Panc1 (cell line): ENCODE measurements at regions not wholly inside any gene's neighbourhood (a gene's known extent, or its start where the extent isn't known, plus 50 kb on each side); places are given as distances from the start of the nearest gene placed in this dataset.

Experiments
- ATAC-seq: fragments of 200-7000 bp; cut with Tn5 transposase; 2 replicates; pipeline ENCODE4 v1.9.1; 2020; ENCODE audit warnings: mild to moderate bottlenecking, moderate library complexity
- BruUV-seq: library from RNA; stranded (reverse); fragments of 400-500 nt; replicated peaks from 2 replicates; lab custom pipeline; 2021; lab: Mats Ljungman, UMichigan
- CTCF ChIA-PET: fragments of 300-600 bp; sonication (Branson Sonifier 250); formaldehyde crosslinking; loops from one replicate; lab custom pipeline; 2022; ENCODE audit warnings: antibody characterized with exemption; lab: Charles Lee
- POLR2A ChIA-PET: fragments of 300-600 bp; sonication (Branson Sonifier 250); formaldehyde crosslinking; loops from one replicate; lab custom pipeline; 2022; ENCODE audit warnings: antibody characterized with exemption; lab: Charles Lee
- DNase-seq: peaks from one replicate; pipeline ENCODE4 v3.0.0-alpha.2; 2010; ENCODE audit warnings: low read depth, low spot score
- H3K27ac ChIP-seq: 2 replicates; pipeline ENCODE4 v1.5.1; 2011; ENCODE audit warnings: mild to moderate bottlenecking, low read length, inconsistent platforms
- H3K27me3 ChIP-seq: fragments of 200-500 bp; sonication (Bioruptor generic); 2 replicates; pipeline ENCODE4 v1.6.0; 2014; ENCODE audit warnings: low read length, inconsistent platforms; ENCODE audit not compliant: control insufficient read depth, insufficient read depth
- H3K36me3 ChIP-seq: fragments of 200-500 bp; sonication (Bioruptor generic); 2 replicates; pipeline ENCODE4 v1.5.1; 2014; ENCODE audit warnings: inconsistent platforms, mild to moderate bottlenecking, low read length, moderate library complexity; ENCODE audit not compliant: control insufficient read depth, insufficient read depth
- H3K4me1 ChIP-seq: 2 replicates; pipeline ENCODE4 v1.5.1; 2011; ENCODE audit warnings: inconsistent platforms, mild to moderate bottlenecking, low read length, moderate library complexity; ENCODE audit not compliant: control insufficient read depth, insufficient read depth
- H3K4me3 ChIP-seq, 2 experiments: 2 replicates each; pipeline ENCODE4 v1.5.1; 2011 to 2012; ENCODE audit warnings: low read depth in 2 of 2, low read length in 2 of 2, mild to moderate bottlenecking in 2 of 2, inconsistent platforms in 1 of 2, moderate library complexity in 1 of 2
- H3K9me3 ChIP-seq: fragments of 200-500 bp; sonication (Bioruptor generic); 2 replicates; pipeline ENCODE4 v1.5.1; 2014; ENCODE audit warnings: low read depth, mild to moderate bottlenecking, inconsistent platforms, low read length, moderate library complexity; ENCODE audit not compliant: control insufficient read depth, insufficient read depth
- POLR2AphosphoS5 ChIP-seq: IDR thresholded peaks from 2 replicates; pipeline ENCODE4 v1.6.1; 2012; ENCODE audit warnings: mild to moderate bottlenecking, low read depth, low read length, moderate library complexity
- SIN3A ChIP-seq: IDR thresholded peaks from 2 replicates; pipeline ENCODE4 v1.6.1; 2012; ENCODE audit warnings: low read depth, mild to moderate bottlenecking, low read length, moderate library complexity, borderline replicate concordance; ENCODE audit not compliant: insufficient read depth
- TCF7L2 ChIP-seq: IDR thresholded peaks from 2 replicates; pipeline ENCODE4 v1.6.1; 2011; ENCODE audit warnings: mild to moderate bottlenecking, low read depth, low read length, inconsistent platforms
- in situ Hi-C: cut with HindIII; loops from 2 replicates; pipeline ENCODE4 v1.10.0; 2016; ENCODE audit warnings: low sequenced_read_pairs, low pct_unique_long_range_greater_than_20kb
- intact Hi-C: fragments of 100-400 bp; cut with micrococcal nuclease; formaldehyde crosslinking; loops from one replicate; pipeline ENCODE4 v1.10.0; 2022; ENCODE audit not compliant: unreplicated experiment
- TF ChIP-seq, protein P1 (sequence below): fragments of 450-650 bp; IDR thresholded peaks from 2 replicates; pipeline ENCODE4 v1.5.1; 2017; ENCODE audit warnings: mild to moderate bottlenecking
- TF ChIP-seq, protein P2 (sequence below), 2 experiments: IDR thresholded peaks; 2 replicates each; pipeline ENCODE4 v1.6.1; 2011 to 2012; ENCODE audit warnings: low read depth in 2 of 2, control low read depth in 1 of 2, low read length in 1 of 2, mild to moderate bottlenecking in 1 of 2, moderate library complexity in 1 of 2; ENCODE audit not compliant: insufficient read depth in 1 of 2

DNA sequence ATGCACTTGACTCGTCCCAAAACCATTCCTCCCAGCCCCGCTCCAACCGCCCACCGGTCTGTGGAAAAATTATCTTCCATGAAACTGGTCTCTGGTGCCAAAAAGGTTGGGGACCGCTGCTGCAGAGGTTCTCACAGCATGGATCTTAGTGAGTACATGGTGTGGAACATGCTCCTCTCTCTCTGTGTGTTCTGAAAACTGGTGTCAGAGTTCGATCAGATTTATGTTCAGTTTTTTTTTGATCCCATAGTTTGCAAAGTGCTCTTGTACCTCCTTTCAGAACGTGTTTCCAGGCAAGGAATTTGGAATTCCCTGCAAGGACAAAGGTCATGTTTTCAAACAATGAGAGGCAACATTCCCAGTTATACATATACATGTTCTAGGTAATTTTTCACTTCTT lies 61.2 kb upstream of the FAM171A1 start:
- no TSS peak for BruUV-seq
- Histone ChIP-seq H3K27ac (no peak overlapping the region), H3K4me1 (no peaks in the 10 kb centered on the region), H3K36me3 (no peaks in the 10 kb centered on the region), H3K4me3 (no peak overlapping the region), H3K9me3 (no peaks in the 10 kb centered on the region), H3K27me3 (no peaks in the 10 kb centered on the region)
- DNase-seq (no peak), ATAC-seq (no peak)
- TF ChIP-seq SIN3A (no peak), TCF7L2 (no peak), POLR2AphosphoS5 (no peak)
- TF ChIP-seq, protein P1, sequence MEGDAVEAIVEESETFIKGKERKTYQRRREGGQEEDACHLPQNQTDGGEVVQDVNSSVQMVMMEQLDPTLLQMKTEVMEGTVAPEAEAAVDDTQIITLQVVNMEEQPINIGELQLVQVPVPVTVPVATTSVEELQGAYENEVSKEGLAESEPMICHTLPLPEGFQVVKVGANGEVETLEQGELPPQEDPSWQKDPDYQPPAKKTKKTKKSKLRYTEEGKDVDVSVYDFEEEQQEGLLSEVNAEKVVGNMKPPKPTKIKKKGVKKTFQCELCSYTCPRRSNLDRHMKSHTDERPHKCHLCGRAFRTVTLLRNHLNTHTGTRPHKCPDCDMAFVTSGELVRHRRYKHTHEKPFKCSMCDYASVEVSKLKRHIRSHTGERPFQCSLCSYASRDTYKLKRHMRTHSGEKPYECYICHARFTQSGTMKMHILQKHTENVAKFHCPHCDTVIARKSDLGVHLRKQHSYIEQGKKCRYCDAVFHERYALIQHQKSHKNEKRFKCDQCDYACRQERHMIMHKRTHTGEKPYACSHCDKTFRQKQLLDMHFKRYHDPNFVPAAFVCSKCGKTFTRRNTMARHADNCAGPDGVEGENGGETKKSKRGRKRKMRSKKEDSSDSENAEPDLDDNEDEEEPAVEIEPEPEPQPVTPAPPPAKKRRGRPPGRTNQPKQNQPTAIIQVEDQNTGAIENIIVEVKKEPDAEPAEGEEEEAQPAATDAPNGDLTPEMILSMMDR = no peak
- TF ChIP-seq, protein P2, sequence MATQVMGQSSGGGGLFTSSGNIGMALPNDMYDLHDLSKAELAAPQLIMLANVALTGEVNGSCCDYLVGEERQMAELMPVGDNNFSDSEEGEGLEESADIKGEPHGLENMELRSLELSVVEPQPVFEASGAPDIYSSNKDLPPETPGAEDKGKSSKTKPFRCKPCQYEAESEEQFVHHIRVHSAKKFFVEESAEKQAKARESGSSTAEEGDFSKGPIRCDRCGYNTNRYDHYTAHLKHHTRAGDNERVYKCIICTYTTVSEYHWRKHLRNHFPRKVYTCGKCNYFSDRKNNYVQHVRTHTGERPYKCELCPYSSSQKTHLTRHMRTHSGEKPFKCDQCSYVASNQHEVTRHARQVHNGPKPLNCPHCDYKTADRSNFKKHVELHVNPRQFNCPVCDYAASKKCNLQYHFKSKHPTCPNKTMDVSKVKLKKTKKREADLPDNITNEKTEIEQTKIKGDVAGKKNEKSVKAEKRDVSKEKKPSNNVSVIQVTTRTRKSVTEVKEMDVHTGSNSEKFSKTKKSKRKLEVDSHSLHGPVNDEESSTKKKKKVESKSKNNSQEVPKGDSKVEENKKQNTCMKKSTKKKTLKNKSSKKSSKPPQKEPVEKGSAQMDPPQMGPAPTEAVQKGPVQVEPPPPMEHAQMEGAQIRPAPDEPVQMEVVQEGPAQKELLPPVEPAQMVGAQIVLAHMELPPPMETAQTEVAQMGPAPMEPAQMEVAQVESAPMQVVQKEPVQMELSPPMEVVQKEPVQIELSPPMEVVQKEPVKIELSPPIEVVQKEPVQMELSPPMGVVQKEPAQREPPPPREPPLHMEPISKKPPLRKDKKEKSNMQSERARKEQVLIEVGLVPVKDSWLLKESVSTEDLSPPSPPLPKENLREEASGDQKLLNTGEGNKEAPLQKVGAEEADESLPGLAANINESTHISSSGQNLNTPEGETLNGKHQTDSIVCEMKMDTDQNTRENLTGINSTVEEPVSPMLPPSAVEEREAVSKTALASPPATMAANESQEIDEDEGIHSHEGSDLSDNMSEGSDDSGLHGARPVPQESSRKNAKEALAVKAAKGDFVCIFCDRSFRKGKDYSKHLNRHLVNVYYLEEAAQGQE (IDR thresholded peaks at IDR 0.05; ENCODE audit: insufficient read depth in 1 of 2, low read depth in 2 of 2, low read length in 1 of 2) = no peak
- ChIA-PET POLR2A (no interaction called here), CTCF (no interaction called here)
- intact Hi-C loops (no loop called here), in situ Hi-C loops (no loop called here)

DNA sequence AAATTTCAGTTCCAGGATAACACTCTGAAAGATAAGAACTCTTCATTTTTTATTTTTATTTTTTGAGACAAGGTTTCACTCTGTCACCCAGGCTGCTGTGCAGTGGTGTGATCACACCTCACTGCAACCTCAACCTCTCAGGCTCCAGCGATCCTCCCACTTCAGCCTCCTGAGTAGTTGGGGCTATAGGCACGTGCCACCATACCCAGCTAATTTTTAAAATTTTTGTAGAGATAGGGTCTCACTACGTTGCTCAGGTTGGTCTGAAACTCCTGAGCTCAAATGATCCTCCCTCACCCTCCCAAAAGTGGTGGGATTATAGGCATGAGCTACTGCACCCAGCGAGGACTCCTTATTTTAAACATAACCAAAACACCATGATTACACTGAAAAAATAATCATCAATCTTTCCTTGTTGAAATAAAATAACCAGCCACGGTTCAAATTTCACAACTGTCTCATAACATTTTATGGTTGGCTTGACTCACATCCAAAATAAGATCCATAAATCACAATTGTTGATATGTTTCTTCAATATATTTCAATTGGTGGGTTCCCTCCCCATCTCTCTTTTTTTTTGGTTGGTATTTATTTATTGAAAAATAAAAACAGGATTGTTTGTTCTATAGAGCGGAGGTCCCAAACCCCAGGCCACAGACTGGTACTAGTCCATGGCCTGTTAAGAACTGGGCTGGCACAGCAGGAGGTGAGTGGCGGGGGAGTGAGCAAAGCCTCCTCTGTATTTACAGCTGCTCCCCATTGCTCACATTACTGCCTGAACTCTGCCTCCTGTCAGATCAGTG lies 60.1 kb upstream of the FAM171A1 start:
- ChIA-PET CTCF (no interaction called here), POLR2A (no interaction called here)
- TF ChIP-seq POLR2AphosphoS5 (no peak), SIN3A (no peak), TCF7L2 (no peak)
- TF ChIP-seq, protein P2 (IDR thresholded peaks at IDR 0.05; ENCODE audit: insufficient read depth in 1 of 2, low read depth in 2 of 2, low read length in 1 of 2) = no peak
- TF ChIP-seq, protein P1 = no peak
- Histone ChIP-seq H3K27ac (no peak overlapping the region), H3K4me1 (no peaks in the 10 kb centered on the region), H3K27me3 (no peaks in the 10 kb centered on the region), H3K4me3 (no peak overlapping the region), H3K9me3 (no peaks in the 10 kb centered on the region), H3K36me3 (no peaks in the 10 kb centered on the region)
- in situ Hi-C loops (no loop called here), intact Hi-C loops (no loop called here)
- no TSS peak for BruUV-seq
- DNase-seq = no peak
- ATAC-seq = no peak
